SK-N-DZ (cell line): ENCODE measurements at regions not wholly inside any gene's neighbourhood (a gene's known extent, or its start where the extent isn't known, plus 50 kb on each side); places are given as distances from the start of the nearest gene placed in this dataset.

Source experiments
- DNase-seq: peaks from one replicate; pipeline ENCODE4 v3.0.0-alpha.2; 2015; ENCODE audit warnings: low spot score

GRCh38 chr11:106400949-106401570 lies 323.6 kb downstream of the AASDHPPT start:
- DNase-seq, result no peak

- no peak for DNase-seq
These were observed 326.3 kb downstream of the AASDHPPT start for GRCh38 chr11:106403751-106404150.

- DNase-seq, result no peak
These were observed 331.8 kb downstream of the AASDHPPT start for GRCh38 chr11:106409222-106409621.

- no peak for DNase-seq
These were observed 332.2 kb downstream of the AASDHPPT start for GRCh38 chr11:106409671-106410070.

- DNase-seq, result no peak
These were observed 333.4 kb downstream of the AASDHPPT start for GRCh38 chr11:106410902-106411301.

- DNase-seq, result no peak
These were observed 335.8 kb downstream of the AASDHPPT start for GRCh38 chr11:106413222-106413621.

- no peak for DNase-seq
These were observed 338.0 kb downstream of the AASDHPPT start for GRCh38 chr11:106415510-106415909.

- no peak for DNase-seq
These were observed 341.3 kb downstream of the AASDHPPT start for GRCh38 chr11:106418791-106419190.

GRCh38 chr11:106420048-106420665 lies 342.7 kb downstream of the AASDHPPT start:
- DNase-seq, result no peak

- no peak for DNase-seq
These were observed 343.2 kb downstream of the AASDHPPT start for GRCh38 chr11:106420686-106421085.

GRCh38 chr11:106421676-106422292 lies 344.3 kb downstream of the AASDHPPT start:
- DNase-seq, result no peak

GRCh38 chr11:106422583-106422982 lies 345.1 kb downstream of the AASDHPPT start:
- DNase-seq, result no peak

GRCh38 chr11:106424111-106424510 lies 346.6 kb downstream of the AASDHPPT start:
- no peak for DNase-seq

- DNase-seq, result no peak
These were observed 348.4 kb downstream of the AASDHPPT start for GRCh38 chr11:106425819-106426218.

GRCh38 chr11:106426696-106427095 lies 349.2 kb downstream of the AASDHPPT start:
- DNase-seq, result no peak

GRCh38 chr11:106427736-106428135 lies 350.3 kb downstream of the AASDHPPT start:
- no peak for DNase-seq

- DNase-seq, result no peak
These were observed 364.6 kb downstream of the AASDHPPT start for GRCh38 chr11:106442032-106442431.

GRCh38 chr11:106446302-106446701 lies 368.8 kb downstream of the AASDHPPT start:
- no peak for DNase-seq

GRCh38 chr11:106446955-106447354 lies 369.5 kb downstream of the AASDHPPT start:
- DNase-seq, result peak; percentile 17

- no peak for DNase-seq
These were observed 370.2 kb downstream of the AASDHPPT start for GRCh38 chr11:106447631-106448191.

- DNase-seq, result no peak
These were observed 372.3 kb downstream of the AASDHPPT start for GRCh38 chr11:106449763-106450162.

GRCh38 chr11:106451228-106451922 lies 373.9 kb downstream of the AASDHPPT start:
- DNase-seq, result peak; percentile 31
